Ascending aorta (tissue), 2 donors: ENCODE measurements at regions not wholly inside any gene's neighbourhood (a gene's known extent, or its start where the extent isn't known, plus 50 kb on each side); places are given as distances from the start of the nearest gene placed in this dataset.

Source experiments
- DNase-seq, 2 donors: peaks; one replicate each; pipeline ENCODE4 v3.0.0-alpha.2; 2019; ENCODE audit warnings: low spot score in 2 of 2
- H3K27ac ChIP-seq, 2 donors: fragments of 200-600 bp; sonication (generic); one replicate each; pipeline ENCODE4 v1.5.1; 2016 to 2017; ENCODE audit warnings: mild to moderate bottlenecking in 1 of 2
- H3K27me3 ChIP-seq: fragments of 200-600 bp; sonication (generic); one replicate; pipeline ENCODE4 v1.5.1; 2017
- H3K36me3 ChIP-seq, 2 donors: fragments of 200-600 bp; sonication (generic); one replicate each; pipeline ENCODE4 v1.5.1; 2016
- H3K4me1 ChIP-seq, 2 donors: fragments of 200-600 bp; sonication (generic); one replicate each; pipeline ENCODE4 v1.5.1; 2016 to 2017; ENCODE audit warnings: mild to moderate bottlenecking in 1 of 2
- H3K4me3 ChIP-seq, 2 donors: fragments of 200-600 bp; sonication (generic); one replicate each; pipeline ENCODE4 v1.5.1; 2016 to 2017; ENCODE audit warnings: mild to moderate bottlenecking in 1 of 2
- H3K9me3 ChIP-seq, 2 donors: fragments of 200-600 bp; sonication (generic); one replicate each; pipeline ENCODE4 v1.5.1; 2016
- CTCF ChIP-seq, 3 experiments: fragments of 200-600 bp in 2 of 3; fragments of 450-650 bp in 1 of 3; sonication (generic) in 2 of 3; IDR thresholded peaks; one replicate each; pipeline ENCODE4 v1.5.1; 2016 to 2019; ENCODE audit warnings: antibody characterized with exemption in 3 of 3, mild to moderate bottlenecking in 1 of 3, moderate library complexity in 1 of 3
- intact Hi-C: fragments of 100-400 bp; cut with DNase I; formaldehyde crosslinking; loops from one replicate; pipeline ENCODE4 v1.15.1; 2023

- DNase-seq: no peak
- H3K27me3 ChIP-seq: no peaks in the 10 kb centered on the region
- no peaks in the 10 kb centered on the region for H3K36me3 ChIP-seq
- H3K4me1 ChIP-seq: no peaks in the 10 kb centered on the region
- peak; percentile 38 to 68 (median 66) for TF ChIP-seq CTCF (IDR thresholded peaks at IDR 0.05)
- H3K27ac ChIP-seq: no peak overlapping the region
- no peaks in the 10 kb centered on the region for H3K9me3 ChIP-seq
- H3K4me3 ChIP-seq: no peak overlapping the region
- intact Hi-C loops: loop anchor here (1.0 to 5.0 kb wide), 2 partner anchors 247 to 438 kb away; no protein-coding TSS in a partner anchor
Measured at GRCh38 chr21:16330082-16330907, 600.5 kb downstream of the USP25 start.

GRCh38 chr21:16330908-16331268, 601.1 kb downstream of the USP25 start:
- intact Hi-C loops: loop anchor here (1.0 to 5.0 kb wide), 2 partner anchors 248 to 439 kb away; no protein-coding TSS in a partner anchor
- Histone ChIP-seq H3K36me3 (no peaks in the 10 kb centered on the region), H3K27me3 (no peaks in the 10 kb centered on the region), H3K4me3 (no peak overlapping the region), H3K27ac (no peak overlapping the region), H3K4me1 (no peaks in the 10 kb centered on the region), H3K9me3 (no peaks in the 10 kb centered on the region)
- no peak for DNase-seq
- TF ChIP-seq CTCF (IDR thresholded peaks at IDR 0.05): no peak

- Histone ChIP-seq H3K4me3 (no peak overlapping the region), H3K4me1 (no peaks in the 10 kb centered on the region), H3K27me3 (no peaks in the 10 kb centered on the region), H3K36me3 (no peaks in the 10 kb centered on the region), H3K9me3 (no peaks in the 10 kb centered on the region), H3K27ac (no peak overlapping the region)
- no peak for DNase-seq
- TF ChIP-seq CTCF (IDR thresholded peaks at IDR 0.05): no peak
- intact Hi-C loops: no loop called here
Measured at GRCh38 chr21:16337266-16337665, 607.5 kb downstream of the USP25 start.

GRCh38 chr21:16342932-16343331, 613.1 kb downstream of the USP25 start:
- no peak for DNase-seq
- no peaks in the 10 kb centered on the region for H3K27me3 ChIP-seq
- intact Hi-C loops: no loop called here
- no peaks in the 10 kb centered on the region for H3K9me3 ChIP-seq
- H3K4me3 ChIP-seq: no peak overlapping the region
- no peaks in the 10 kb centered on the region for H3K4me1 ChIP-seq
- H3K27ac ChIP-seq: no peak overlapping the region
- no peak for TF ChIP-seq CTCF (IDR thresholded peaks at IDR 0.05)
- H3K36me3 ChIP-seq: no peaks in the 10 kb centered on the region

GRCh38 chr21:16343776-16344175, 614.0 kb downstream of the USP25 start:
- TF ChIP-seq CTCF (IDR thresholded peaks at IDR 0.05): no peak
- intact Hi-C loops: no loop called here
- DNase-seq: no peak
- Histone ChIP-seq H3K27me3 (no peaks in the 10 kb centered on the region), H3K9me3 (no peaks in the 10 kb centered on the region), H3K4me3 (no peak overlapping the region), H3K36me3 (no peaks in the 10 kb centered on the region), H3K4me1 (no peaks in the 10 kb centered on the region), H3K27ac (no peak overlapping the region)
